ENCODE measurements at regions not wholly inside any gene's neighbourhood (a gene's known extent, or its start where the extent isn't known, plus 50 kb on each side); places are given as distances from the start of the nearest gene placed in this dataset.
"Not testable (repeated sequence)": the region's sequence is repeated elsewhere in the genome, so short reads cannot be mapped to it uniquely, and the experiment has no call there.

DNA sequence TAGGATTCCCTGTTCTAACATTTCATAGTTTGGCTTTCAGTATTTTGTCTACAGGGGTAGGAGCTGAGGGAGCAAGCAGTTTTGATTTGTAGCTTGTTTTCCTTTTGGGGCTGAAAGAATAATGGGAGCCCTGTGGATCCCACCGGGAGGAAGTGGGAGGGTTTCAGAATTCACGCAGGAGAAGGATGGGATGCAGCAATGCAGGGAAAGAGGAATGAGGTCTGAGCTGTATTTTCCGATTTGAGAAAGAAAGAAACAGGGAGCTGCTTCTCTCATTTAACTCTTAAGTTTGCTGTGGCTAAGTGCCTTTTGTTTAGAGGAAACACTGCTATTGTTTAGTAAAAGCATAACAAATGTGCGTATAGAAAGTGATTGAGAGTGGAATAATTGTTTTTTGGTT, 141.0 kb downstream of the ADCYAP1 start:
- DNase-seq (no peak), ATAC-seq (no peak)

DNA sequence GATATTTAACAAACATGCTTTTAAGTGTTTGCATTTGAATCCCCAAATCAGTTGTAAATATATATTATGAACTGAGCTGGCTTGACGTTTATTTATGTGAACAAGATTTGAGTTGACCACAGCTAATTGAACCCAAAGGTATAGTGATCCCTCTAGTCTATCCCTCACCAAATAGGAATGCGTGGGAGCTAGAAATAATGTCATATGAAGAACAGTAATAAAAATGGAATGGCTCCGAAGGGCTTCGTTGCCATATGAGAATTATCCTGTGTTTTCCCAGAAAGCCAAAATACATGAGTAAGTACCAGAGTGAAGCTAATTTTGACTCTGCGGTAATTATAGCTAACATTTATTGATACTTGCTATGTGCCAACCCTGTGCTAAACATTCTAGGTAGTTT, 142.7 kb downstream of the ADCYAP1 start:
- no peak for ATAC-seq
- no peak for DNase-seq

GRCh38 chr18:1048032-1048431, 143.4 kb downstream of the ADCYAP1 start:
- ATAC-seq (no peak), DNase-seq (no peak)

- DNase-seq = no peak
Measured at GRCh38 chr18:1049173-1049572, 144.5 kb downstream of the ADCYAP1 start.

GRCh38 chr18:1050012-1050657, 145.5 kb downstream of the ADCYAP1 start:
- DNase-seq (no peak), ATAC-seq (no peak)

More at GRCh38 chr18:1049173-1049572, 144.5 kb downstream of the ADCYAP1 start:
- ATAC-seq = no peak

DNA sequence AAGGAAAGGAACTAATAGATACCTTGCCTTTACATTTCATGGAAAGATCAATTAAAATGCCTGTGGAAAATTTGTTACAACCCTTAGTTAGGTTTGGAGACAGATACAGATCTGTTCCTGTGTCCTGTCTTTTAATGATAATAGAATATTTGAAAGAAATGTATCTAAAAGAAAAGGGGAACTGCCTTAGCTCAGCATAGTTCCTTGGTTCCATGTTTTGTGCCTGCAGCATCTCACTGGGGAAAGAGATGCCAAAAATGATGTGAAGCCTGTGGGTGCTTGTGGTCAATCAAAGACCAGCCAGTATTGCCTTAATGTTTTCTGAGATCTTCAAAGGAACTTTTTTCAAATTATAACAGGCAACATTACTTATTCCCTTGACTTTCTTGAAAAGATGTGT, 147.6 kb downstream of the ADCYAP1 start:
- no peak for DNase-seq
- no peak for ATAC-seq

DNA sequence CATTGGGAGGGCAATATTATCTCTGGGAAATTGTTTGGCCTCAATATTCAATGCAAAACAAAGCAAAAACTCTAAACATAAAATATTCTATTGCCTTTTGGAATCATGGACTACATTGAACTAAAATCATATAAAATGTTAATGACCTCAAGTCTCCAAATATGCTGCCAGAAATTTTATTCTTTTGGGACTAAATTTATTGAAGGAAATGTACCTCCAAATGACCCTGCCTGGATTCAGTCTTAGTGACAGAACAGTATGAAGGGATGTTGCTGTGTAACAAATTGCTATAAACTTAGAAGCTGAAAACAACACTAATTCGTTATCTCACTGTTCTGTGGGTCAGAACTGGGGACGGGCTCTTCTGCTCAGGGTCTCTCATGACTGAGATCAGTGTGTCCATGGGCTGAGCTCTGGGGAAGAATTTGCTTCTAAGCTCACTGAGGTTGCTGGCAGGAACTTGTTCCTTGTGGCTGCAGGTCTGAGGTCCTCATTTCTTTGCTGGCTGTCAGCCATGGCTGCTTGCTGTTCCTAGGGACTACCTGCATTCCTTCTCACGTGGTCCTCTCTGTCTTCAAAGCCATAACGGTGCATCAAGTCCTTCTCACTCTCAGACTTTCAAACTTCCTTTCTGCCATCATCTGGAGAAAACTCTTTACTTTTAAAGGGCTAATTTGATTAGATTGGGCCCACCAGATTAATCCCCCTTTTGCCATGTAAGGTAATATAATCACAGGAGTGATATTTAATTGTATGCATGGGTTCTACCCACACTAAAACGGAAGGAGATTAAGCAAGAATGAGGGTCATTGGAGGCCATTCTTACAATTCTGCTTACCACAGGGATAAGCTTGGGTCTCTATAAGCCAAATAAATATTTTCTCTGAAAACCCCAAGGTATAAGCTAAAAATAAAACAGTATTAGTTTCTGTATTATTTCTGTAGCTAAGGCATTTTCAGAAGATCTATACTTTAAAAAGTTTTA, 149.0 kb downstream of the ADCYAP1 start:
- DNase-seq (no peak), ATAC-seq (no peak)

GRCh38 chr18:1056404-1056803, 151.7 kb downstream of the ADCYAP1 start:
- DNase-seq (no peak), ATAC-seq (no peak)

- DNase-seq (no peak), ATAC-seq (no peak)
Measured at GRCh38 chr18:1057367-1057766, 152.7 kb downstream of the ADCYAP1 start.

GRCh38 chr18:1062588-1062987, 157.9 kb downstream of the ADCYAP1 start:
- no peak for ATAC-seq
- no peak for DNase-seq

- DNase-seq (no peak), ATAC-seq (no peak)
Measured at GRCh38 chr18:1075322-1075721, 170.7 kb downstream of the ADCYAP1 start.

- DNase-seq = no peak
- ATAC-seq = no peak
Measured at GRCh38 chr18:1075876-1076275, 171.2 kb downstream of the ADCYAP1 start.

GRCh38 chr18:1078301-1078700, 173.6 kb downstream of the ADCYAP1 start:
- DNase-seq (no peak), ATAC-seq (no peak)

- DNase-seq, ATAC-seq: not testable (repeated sequence)
Measured at GRCh38 chr18:1083675-1084074, 179.0 kb downstream of the ADCYAP1 start.

GRCh38 chr18:1090758-1091157, 186.1 kb downstream of the ADCYAP1 start:
- DNase-seq (no peak), ATAC-seq (no peak)

- DNase-seq = no peak
- ATAC-seq = no peak
Measured at GRCh38 chr18:1092228-1092627, 187.6 kb downstream of the ADCYAP1 start.

DNA sequence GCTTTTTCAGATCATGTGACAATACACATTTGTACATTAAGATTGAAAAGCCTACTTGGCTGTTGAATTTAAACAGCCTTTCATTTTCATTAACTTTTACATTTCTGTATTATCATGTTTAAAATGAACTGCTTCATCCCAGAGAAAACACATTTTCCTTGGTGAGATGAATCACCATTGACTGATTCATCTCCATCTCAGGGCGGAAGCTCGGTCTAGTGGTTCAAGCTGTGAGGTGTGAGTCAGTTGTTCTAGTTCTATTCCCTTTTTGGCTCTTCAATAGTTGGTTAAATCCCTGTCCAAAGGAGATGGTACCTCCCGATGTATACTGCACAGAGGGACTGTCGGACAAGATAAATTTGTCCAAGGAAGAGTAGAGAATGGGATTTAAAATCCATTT, 189.7 kb downstream of the ADCYAP1 start:
- ATAC-seq = no peak
- DNase-seq = no peak

DNA sequence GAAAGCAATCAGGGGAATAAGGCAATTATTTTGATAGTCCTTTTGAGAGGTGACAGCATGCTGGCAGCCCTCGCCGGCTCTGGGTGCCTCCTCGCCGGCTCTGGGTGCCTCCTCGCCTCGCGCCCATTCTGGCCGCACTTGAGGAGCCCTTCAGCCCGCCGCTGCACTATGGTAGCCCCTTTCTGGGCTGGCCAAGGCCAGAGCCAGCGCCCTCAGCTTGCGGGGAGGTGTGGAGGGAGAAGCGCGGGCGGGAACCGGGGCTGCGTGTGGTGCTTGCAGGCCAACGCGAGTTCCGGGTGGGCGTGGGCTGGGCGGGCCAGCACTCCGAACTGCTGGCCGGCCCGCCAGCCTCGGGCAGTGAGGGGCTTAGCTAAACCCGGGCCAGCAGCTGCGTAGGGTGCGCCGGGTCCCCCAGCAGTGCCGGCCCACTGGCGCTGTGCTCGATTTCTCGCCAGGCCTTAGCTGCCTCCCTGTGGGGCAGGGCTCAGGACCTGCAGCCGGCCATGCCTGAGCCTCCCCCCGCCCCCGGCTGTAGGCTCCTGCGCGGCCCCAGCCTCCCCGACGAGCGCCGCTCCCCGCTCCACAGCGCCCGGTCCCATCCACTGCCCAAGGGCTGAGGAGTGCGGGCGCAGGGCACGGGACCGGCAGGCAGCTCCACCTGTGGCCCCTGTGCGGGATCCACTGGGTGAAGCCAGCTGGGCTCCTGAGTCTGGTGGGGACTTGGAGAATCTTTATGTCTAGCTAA, 193.5 kb downstream of the ADCYAP1 start:
- DNase-seq, ATAC-seq: not testable (repeated sequence)

- no peak for DNase-seq
- ATAC-seq = no peak
Measured at GRCh38 chr18:1102848-1103247, 198.2 kb downstream of the ADCYAP1 start.

- no peak for ATAC-seq
- no peak for DNase-seq
Measured at GRCh38 chr18:1103537-1103936, 198.9 kb downstream of the ADCYAP1 start.

DNA sequence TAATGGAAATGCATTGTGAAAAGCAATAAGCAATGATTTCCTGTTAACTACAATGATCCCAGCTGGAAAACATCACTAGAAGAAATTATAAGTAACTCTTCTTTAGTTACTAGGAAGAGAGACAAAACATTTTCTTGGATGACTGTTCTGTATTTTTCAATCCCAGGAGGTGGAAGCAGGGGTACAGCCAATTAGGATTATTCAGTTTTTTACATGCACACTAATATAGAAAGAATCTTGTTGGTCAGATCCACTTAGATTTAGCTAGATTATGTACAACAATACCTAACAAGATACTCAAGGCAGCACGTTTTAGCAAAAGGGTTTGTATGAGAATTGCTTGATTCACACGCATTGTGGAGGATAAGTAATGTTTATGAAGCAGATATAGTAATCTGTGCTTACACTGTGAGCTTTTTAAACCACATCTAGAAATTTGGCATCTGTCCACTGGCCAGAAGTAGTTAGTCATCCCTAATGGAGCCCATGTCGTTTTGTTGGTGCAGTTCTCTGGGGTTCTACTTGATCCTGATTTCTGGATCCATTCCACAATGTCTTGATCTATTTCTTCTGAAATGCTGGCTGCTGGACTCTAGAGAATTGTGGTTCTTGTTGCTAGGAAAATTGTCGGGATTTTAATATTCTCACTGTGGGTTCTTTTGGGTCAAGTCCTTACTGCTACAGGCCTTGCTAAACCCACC, 199.7 kb downstream of the ADCYAP1 start:
- DNase-seq = no peak

DNA sequence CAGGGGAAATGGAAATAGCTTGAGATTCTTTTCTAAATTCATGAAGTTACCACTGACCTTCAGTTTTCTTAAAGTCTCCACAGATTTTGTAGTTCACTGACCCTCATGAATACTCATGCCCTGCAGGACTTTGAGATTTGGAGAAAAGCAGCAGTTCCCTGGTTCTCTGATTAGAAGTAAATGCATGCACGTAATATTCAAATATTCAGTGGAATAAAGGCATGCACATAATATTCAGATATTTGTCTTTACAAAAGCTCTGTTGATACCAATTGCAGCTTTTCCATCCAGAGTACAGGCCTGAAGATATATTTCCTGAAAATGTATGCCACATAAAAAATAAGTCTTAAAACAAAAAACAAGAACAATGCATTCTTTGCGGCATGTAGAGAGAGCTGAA, 219.8 kb downstream of the ADCYAP1 start:
- ATAC-seq = no peak
- no peak for DNase-seq

More for the DNA sequence above, 199.7 kb downstream of the ADCYAP1 start:
- ATAC-seq = no peak

Measured in stimulated activated naive CD8-positive, alpha-beta T cell treated with anti-CD3 and anti-CD28 coated beads, Interleukin-15, Interleukin-2, amounts not matched to agents 100 U/mL and 50 U/mL, for 24 hours (primary cell).